Spleen (tissue), 11 donors: ENCODE measurements at regions not wholly inside any gene's neighbourhood (a gene's known extent, or its start where the extent isn't known, plus 50 kb on each side); places are given as distances from the start of the nearest gene placed in this dataset.

Experiments
- DNase-seq: peaks from one replicate; pipeline ENCODE4 v3.0.0-alpha.2; 2020
- H3K27ac ChIP-seq, 8 donors: fragments of 200-600 bp; sonication (generic) in 7 of 8; 1 replicate in 4 of 8; 2 replicates in 4 of 8; pipeline versions ENCODE4 v1.5.0 to v1.8.0; 2016 to 2021; ENCODE audit warnings: inconsistent platforms in 4 of 8, mild to moderate bottlenecking in 4 of 8, moderate library complexity in 1 of 8
- H3K27me3 ChIP-seq, 7 donors: fragments of 200-600 bp; sonication (generic) in 6 of 7; replicated peaks in 1 of 7; 1 replicate in 4 of 7; 2 replicates in 3 of 7; pipeline versions ENCODE4 v1.5.0 to v1.8.0; 2016 to 2021; ENCODE audit warnings: inconsistent platforms in 3 of 7, mild to moderate bottlenecking in 1 of 7
- H3K36me3 ChIP-seq, 6 donors: fragments of 200-600 bp; sonication (generic) in 5 of 6; 1 replicate in 4 of 6; 2 replicates in 2 of 6; pipeline versions ENCODE4 v1.5.0 to v1.8.0; 2016 to 2021; ENCODE audit warnings: inconsistent platforms in 2 of 6
- H3K4me1 ChIP-seq, 6 donors: fragments of 200-600 bp; sonication (generic) in 5 of 6; 1 replicate in 3 of 6; 2 replicates in 3 of 6; pipeline versions ENCODE4 v1.5.0 to v1.8.0; 2016 to 2021; ENCODE audit warnings: inconsistent platforms in 3 of 6
- H3K4me3 ChIP-seq, 8 donors: fragments of 200-600 bp; sonication (generic) in 7 of 8; 1 replicate in 4 of 8; 2 replicates in 4 of 8; pipeline versions ENCODE4 v1.5.0 to v1.8.0; 2016 to 2021; ENCODE audit warnings: inconsistent platforms in 4 of 8, mild to moderate bottlenecking in 4 of 8, moderate library complexity in 2 of 8
- H3K9me3 ChIP-seq, 8 donors: fragments of 200-600 bp; sonication (generic) in 7 of 8; 1 replicate in 4 of 8; 2 replicates in 4 of 8; pipeline versions ENCODE4 v1.5.0 to v1.8.0; 2016 to 2021; ENCODE audit warnings: inconsistent platforms in 4 of 8
- CTCF ChIP-seq, 11 experiments: fragments of 200-600 bp in 7 of 11; fragments of 450-650 bp in 4 of 11; sonication (generic) in 4 of 11; IDR thresholded peaks in 8 of 11; conservative IDR thresholded peaks in 3 of 11; 1 replicate in 7 of 11; 2 replicates in 4 of 11; pipeline versions ENCODE4 v1.4.0 to v1.8.0; 2016 to 2021; ENCODE audit warnings: antibody characterized with exemption in 11 of 11, inconsistent platforms in 4 of 11, mild to moderate bottlenecking in 1 of 11
- POLR2A ChIP-seq, 3 donors: fragments of 450-650 bp; IDR thresholded peaks; one replicate each; pipeline ENCODE4 v1.5.1; 2017; ENCODE audit warnings: antibody characterized with exemption in 3 of 3, mild to moderate bottlenecking in 1 of 3
- POLR2AphosphoS5 ChIP-seq, 3 donors: sonication (generic); formaldehyde crosslinking; IDR thresholded peaks; one replicate each; pipeline ENCODE4 v1.5.1; 2017; ENCODE audit warnings: antibody characterized with exemption in 3 of 3
- WGBS, 5 donors: extraction: QIAGEN DNeasy Blood & Tissue Kit in 3 of 5; methylation state at CpG; one replicate each; pipeline versions ENCODE4 v1.1.5 to v1.1.7; 2013 to 2018; 5-methylcytosine and 5-hydroxymethylcytosine counted together
- intact Hi-C: fragments of 100-400 bp; cut with DNase I; formaldehyde crosslinking; loops from one replicate; pipeline ENCODE4 v1.15.0; 2023; ENCODE audit warnings: low total_unique reads
- donor health status: healthy with polysubstance abuse.
- donor health status: DM: no; HTN: no; CAD: no; lungs with moderate emphysema.
- donor health status: DM: no; HTN: no; CAD: no.
- donor health status: Bipolar disorder and iron deficiency.
- donor health status: healthy.
- donor health status: DM: no; HTN: no; CAD: no.
- donor health status: DM: yes; HTN: yes; CAD: no.

- intact Hi-C loops: no loop called here
- peaks cover 0 to 62% (median 0%) of the 10 kb centered on the region in 7 donors for H3K27me3 ChIP-seq
- no peak for TF ChIP-seq POLR2A (IDR thresholded peaks at IDR 0.05)
- no peak for TF ChIP-seq CTCF (IDR thresholded peaks at IDR 0.05 in 8 of 11, conservative IDR thresholded peaks at IDR 0.05 in 3 of 11)
- no peak for TF ChIP-seq POLR2AphosphoS5 (IDR thresholded peaks at IDR 0.05)
- H3K9me3 ChIP-seq: peaks cover 0 to 8% (median 0%) of the 10 kb centered on the region in 8 donors
- no peaks in the 10 kb centered on the region for H3K36me3 ChIP-seq
- H3K4me3 ChIP-seq: no peak overlapping the region
- 82 to 92% (median 85%) methylated on average over 4 of the region's 4 CpGs for WGBS, 5 donors
- H3K27ac ChIP-seq: no peak overlapping the region
- peaks cover 0 to 6% (median 0%) of the 10 kb centered on the region in 6 donors for H3K4me1 ChIP-seq
- DNase-seq: no peak
Observed at GRCh38 chr20:51277961-51278360, 255.1 kb upstream of the KCNG1 start.

- H3K9me3 ChIP-seq: peaks cover 0 to 10% (median 0%) of the 10 kb centered on the region in 8 donors
- no peak for TF ChIP-seq POLR2AphosphoS5 (IDR thresholded peaks at IDR 0.05)
- no peak for TF ChIP-seq CTCF (IDR thresholded peaks at IDR 0.05 in 8 of 11, conservative IDR thresholded peaks at IDR 0.05 in 3 of 11)
- TF ChIP-seq POLR2A (IDR thresholded peaks at IDR 0.05): no peak
- peaks cover 0 to 6% (median 0%) of the 10 kb centered on the region in 6 donors for H3K4me1 ChIP-seq
- DNase-seq: no peak
- 55 to 63% (median 56%) methylated on average over 9 of the region's 9 CpGs for WGBS, 5 donors
- H3K36me3 ChIP-seq: no peaks in the 10 kb centered on the region
- intact Hi-C loops: no loop called here
- peaks cover 0 to 62% (median 0%) of the 10 kb centered on the region in 7 donors for H3K27me3 ChIP-seq
- H3K27ac ChIP-seq: no peak overlapping the region
- no peak overlapping the region for H3K4me3 ChIP-seq
Observed at GRCh38 chr20:51276296-51276695, 253.4 kb upstream of the KCNG1 start.

- H3K36me3 ChIP-seq: no peaks in the 10 kb centered on the region
- 9 to 14% (median 11%) methylated on average over 14 of the region's 14 CpGs for WGBS, 5 donors
- TF ChIP-seq POLR2A (IDR thresholded peaks at IDR 0.05) (no peak), CTCF (IDR thresholded peaks at IDR 0.05 in 8 of 11, conservative IDR thresholded peaks at IDR 0.05 in 3 of 11) (no peak), POLR2AphosphoS5 (IDR thresholded peaks at IDR 0.05) (no peak)
- no peak for DNase-seq
- peaks cover 0 to 67% (median 0%) of the 10 kb centered on the region in 7 donors for H3K27me3 ChIP-seq
- intact Hi-C loops: no loop called here
- no peak overlapping the region for H3K27ac ChIP-seq
- H3K9me3 ChIP-seq: peaks cover 0 to 15% (median under 1%) of the 10 kb centered on the region in 8 donors
- H3K4me1 ChIP-seq: peaks cover 0 to 6% (median 0%) of the 10 kb centered on the region in 6 donors
- H3K4me3 ChIP-seq: no peak overlapping the region
Observed at GRCh38 chr20:51275826-51276225, 252.9 kb upstream of the KCNG1 start.

- intact Hi-C loops: no loop called here
- peaks cover 0 to 69% (median 0%) of the 10 kb centered on the region in 7 donors for H3K27me3 ChIP-seq
Observed at GRCh38 chr20:51275181-51275580, 252.3 kb upstream of the KCNG1 start.

More at GRCh38 chr20:51275181-51275580, 252.3 kb upstream of the KCNG1 start:
- 67 to 82% (median 71%) methylated on average over 5 of the region's 5 CpGs for WGBS, 5 donors
- Histone ChIP-seq H3K4me1 (peaks cover 0 to 6% (median 0%) of the 10 kb centered on the region in 6 donors), H3K4me3 (no peak overlapping the region), H3K27ac (no peak overlapping the region), H3K36me3 (no peaks in the 10 kb centered on the region), H3K9me3 (peaks cover 0 to 22% (median 3%) of the 10 kb centered on the region in 8 donors)
- TF ChIP-seq POLR2AphosphoS5 (IDR thresholded peaks at IDR 0.05) (no peak), POLR2A (IDR thresholded peaks at IDR 0.05) (no peak), CTCF (IDR thresholded peaks at IDR 0.05 in 8 of 11, conservative IDR thresholded peaks at IDR 0.05 in 3 of 11) (no peak)
- no peak for DNase-seq
